ENCODE measurements at regions not wholly inside any gene's neighbourhood (a gene's known extent, or its start where the extent isn't known, plus 50 kb on each side); places are given as distances from the start of the nearest gene placed in this dataset.

- H3K9me3 ChIP-seq: no peaks in the 10 kb centered on the region
- 25 to 48% methylated on average over 8 to 32 of the region's 36 CpGs for WGBS, 2 donors
- H3K4me3 ChIP-seq: no peak overlapping the region
- intact Hi-C loops (cut with DNase I): loop anchor here (10.0 kb wide), 1 partner anchor 139 kb away; no protein-coding TSS in a partner anchor
- no peaks in the 10 kb centered on the region for H3K27me3 ChIP-seq
- no peak overlapping the region for H3K27ac ChIP-seq
- ATAC-seq (no peak), DNase-seq (peak in 2 of 4 donors; percentile 34 to 51)
- no peaks in the 10 kb centered on the region for H3K36me3 ChIP-seq (replicated peaks in 1 of 2; ENCODE audit: insufficient read depth in 1 of 2, low read depth in 2 of 2)
- TF ChIP-seq POLR2A (IDR thresholded peaks at IDR 0.05) (no peak), CTCF (IDR thresholded peaks at IDR 0.05) (peak; percentile 12 to 50 (median 27))
- peaks cover 3% of the 10 kb centered on the region for H3K4me1 ChIP-seq
Measured at GRCh38 chr9:93826209-93826608, 128.9 kb downstream of the BARX1 start.

DNA sequence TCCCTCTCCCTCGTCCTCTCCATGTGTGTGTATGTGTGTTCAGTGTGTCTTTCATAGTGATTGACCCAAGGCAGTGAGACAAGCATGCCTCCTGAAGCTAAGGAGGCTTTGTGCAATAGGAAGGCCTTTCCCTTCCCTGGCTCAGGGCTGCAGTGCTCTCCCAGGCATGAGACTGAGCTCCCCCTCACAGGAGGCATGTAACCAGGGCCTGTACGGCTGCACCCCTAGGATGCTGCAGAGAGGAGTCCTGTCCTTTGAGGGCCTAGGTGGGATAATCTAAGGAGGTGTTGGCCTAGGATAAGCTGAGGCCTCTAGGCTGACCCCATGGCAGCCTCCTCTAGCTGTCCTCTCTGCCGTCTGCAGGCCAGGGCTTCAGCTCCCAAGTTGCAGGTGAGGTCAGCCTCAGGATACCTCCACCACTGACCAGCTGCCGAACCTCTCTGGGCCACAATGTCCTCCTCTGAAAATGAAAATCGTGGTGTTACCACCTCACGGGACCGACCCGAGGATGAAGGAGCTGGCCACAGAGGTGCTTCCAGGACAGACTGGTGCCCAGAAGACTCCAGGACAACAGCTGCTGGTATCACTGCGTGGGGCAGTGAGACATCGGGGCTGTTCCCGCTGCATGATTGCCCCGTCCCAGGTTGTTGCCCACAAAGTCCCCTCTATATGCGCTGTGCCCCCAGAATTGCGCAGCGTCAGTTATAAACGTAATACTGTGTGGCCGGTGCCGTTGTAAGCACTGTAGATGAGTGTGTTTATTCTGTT is 129.6 kb downstream of the BARX1 start:
- Histone ChIP-seq H3K4me3 (no peak overlapping the region), H3K27ac (no peak overlapping the region), H3K4me1 (peaks cover 3% of the 10 kb centered on the region), H3K27me3 (no peaks in the 10 kb centered on the region), H3K36me3 (replicated peaks in 1 of 2; ENCODE audit: insufficient read depth in 1 of 2, low read depth in 2 of 2) (no peaks in the 10 kb centered on the region), H3K9me3 (no peaks in the 10 kb centered on the region)
- WGBS, 2 donors: 83 to 89% methylated on average over 3 to 18 of the region's 18 CpGs
- TF ChIP-seq POLR2A (IDR thresholded peaks at IDR 0.05) (no peak), CTCF (IDR thresholded peaks at IDR 0.05) (no peak)
- DNase-seq: peak in 1 of 4 donors; percentile 6
- intact Hi-C loops (cut with DNase I): loop anchor here (10.0 kb wide), 1 partner anchor 139 kb away; no protein-coding TSS in a partner anchor
- no peak for ATAC-seq

DNA sequence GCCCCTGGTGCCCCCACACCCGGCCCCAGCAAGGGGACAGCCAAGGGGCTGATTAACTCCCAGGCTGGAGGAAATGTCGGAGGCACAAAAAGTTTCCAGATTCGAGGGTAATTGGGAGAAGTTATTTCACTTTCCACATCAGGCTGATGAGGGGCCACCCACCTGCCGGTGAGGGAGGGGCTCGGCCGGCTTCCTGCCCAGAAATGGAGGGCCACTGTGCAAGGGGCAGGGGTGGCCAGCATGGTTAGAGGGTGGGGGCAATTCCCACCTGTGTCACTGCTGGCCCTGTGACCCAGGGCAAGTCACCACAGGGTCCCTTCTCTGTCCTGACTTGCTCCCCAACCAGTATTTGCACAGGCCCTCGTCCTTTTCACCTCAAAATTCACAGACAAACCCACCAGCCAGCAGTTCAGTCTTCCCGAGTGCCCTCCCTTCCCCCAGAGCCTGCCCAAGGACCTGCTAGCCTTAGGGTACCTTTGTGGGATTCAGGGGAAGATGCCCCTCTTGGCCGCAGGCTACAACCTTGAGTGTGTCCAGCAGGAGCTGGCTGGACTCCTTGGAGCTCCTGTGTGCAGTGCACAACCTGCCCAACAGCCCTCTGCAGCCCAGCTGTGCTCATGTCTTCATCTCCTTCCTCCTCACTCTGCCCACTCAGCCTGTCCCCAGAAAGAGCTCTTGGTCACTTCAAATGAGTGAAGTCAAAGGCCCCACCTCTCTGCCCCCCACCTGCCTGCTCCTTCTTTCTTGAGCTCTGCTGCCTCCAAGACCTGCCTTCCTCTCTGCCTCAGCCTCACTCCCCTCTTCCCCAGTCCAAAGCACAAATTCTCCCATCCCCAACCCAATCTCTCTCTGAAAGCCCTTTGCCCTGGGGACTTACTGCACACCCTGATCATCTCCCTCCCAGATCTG is 130.5 kb downstream of the BARX1 start:
- Histone ChIP-seq H3K27me3 (no peaks in the 10 kb centered on the region), H3K36me3 (replicated peaks in 1 of 2; ENCODE audit: insufficient read depth in 1 of 2, low read depth in 2 of 2) (no peaks in the 10 kb centered on the region), H3K4me3 (no peak overlapping the region), H3K9me3 (no peaks in the 10 kb centered on the region), H3K27ac (no peak overlapping the region), H3K4me1 (peaks cover 3% of the 10 kb centered on the region)
- no peak for TF ChIP-seq POLR2A (IDR thresholded peaks at IDR 0.05)
- TF ChIP-seq CTCF (IDR thresholded peaks at IDR 0.05): no peak
- no peak for DNase-seq
- intact Hi-C loops (cut with DNase I): loop anchor here (10.0 kb wide), 1 partner anchor 140 kb away; no protein-coding TSS in a partner anchor
- no peak for ATAC-seq
- WGBS, 2 donors: 67 to 79% methylated on average over 9 of the region's 9 CpGs

GRCh38 chr9:93823245-93824072 is 131.7 kb downstream of the BARX1 start:
- 86 to 98% methylated on average over 6 to 9 of the region's 9 CpGs for WGBS, 2 donors
- DNase-seq (no peak), ATAC-seq (no peak)
- intact Hi-C loops (cut with DNase I): loop anchor here (10.0 kb wide), 1 partner anchor 141 kb away; no protein-coding TSS in a partner anchor
- H3K4me3 ChIP-seq: no peak overlapping the region
- TF ChIP-seq POLR2A (IDR thresholded peaks at IDR 0.05) (no peak), CTCF (IDR thresholded peaks at IDR 0.05) (no peak)
- no peaks in the 10 kb centered on the region for H3K36me3 ChIP-seq (replicated peaks in 1 of 2; ENCODE audit: insufficient read depth in 1 of 2, low read depth in 2 of 2)
- H3K4me1 ChIP-seq: peaks cover 3% of the 10 kb centered on the region
- H3K27me3 ChIP-seq: no peaks in the 10 kb centered on the region
- H3K27ac ChIP-seq: no peak overlapping the region
- no peaks in the 10 kb centered on the region for H3K9me3 ChIP-seq

Measured in body of pancreas (tissue), 4 donors.